ENCODE measurements at regions not wholly inside any gene's neighbourhood (a gene's known extent, or its start where the extent isn't known, plus 50 kb on each side); places are given as distances from the start of the nearest gene placed in this dataset.

- Histone ChIP-seq H3K27ac (ENCODE audit: extremely low read depth, low read depth, low read length) (no peak overlapping the region), H3K9me1 (ENCODE audit: control insufficient read depth, insufficient read depth, low read length) (no peaks in the 10 kb centered on the region), H3K4me1 (replicated peaks in 1 of 2; ENCODE audit: control insufficient read depth in 2 of 2, insufficient read depth in 2 of 2, low read length in 2 of 2) (no peaks in the 10 kb centered on the region), H3K4me3 (no peak overlapping the region), H3K27me3 (ENCODE audit: control insufficient read depth in 2 of 2, insufficient read depth in 2 of 2, low read length in 2 of 2) (no peaks in the 10 kb centered on the region; a peak in 1 of 5 replicates), H3K9me3 (replicated peaks; ENCODE audit: control insufficient read depth, insufficient read depth, low read depth, low read length) (no peaks in the 10 kb centered on the region), H3K79me2 (ENCODE audit: control insufficient read depth, insufficient read depth, low read length) (no peaks in the 10 kb centered on the region), H2AFZ (ENCODE audit: low read depth, low read length) (no peak overlapping the region), H3K4me2 (ENCODE audit: insufficient read depth, low read length) (no peak overlapping the region), H4K20me1 (replicated peaks; ENCODE audit: control insufficient read depth, insufficient read depth, low read length) (no peaks in the 10 kb centered on the region), H3K36me3 (ENCODE audit: control insufficient read depth, insufficient read depth, low read length) (no peaks in the 10 kb centered on the region), H3K9ac (ENCODE audit: insufficient read depth in 1 of 2, low read depth in 2 of 2, low read length in 2 of 2) (no peak overlapping the region)
- ChIA-PET CTCF (ENCODE audit: low intra/inter-chr PET ratio) (no interaction called here), POLR2A (no interaction called here)
- no peak for TF ChIP-seq TAL1 (IDR thresholded peaks at IDR 0.05)
- TF ChIP-seq MXI1 (IDR thresholded peaks at IDR 0.05; ENCODE audit: low read depth, low read length) = no peak
- TF ChIP-seq ZNF512 (tag; IDR thresholded peaks at IDR 0.05) = no peak
- TF ChIP-seq MYC (IDR thresholded peaks at IDR 0.05; ENCODE audit: low read depth, low read length) = no peak
- no peak for TF ChIP-seq MYC (CRISPR knock-in tag; IDR thresholded peaks at IDR 0.05; ENCODE audit: borderline replicate concordance, low read depth)
- no peak for TF ChIP-seq HNRNPLL (IDR thresholded peaks at IDR 0.05; ENCODE audit: low read depth, low read length, poor library complexity, severe bottlenecking)
- no peak for TF ChIP-seq IRF1 (CRISPR knock-in tag; IDR thresholded peaks at IDR 0.05; ENCODE audit: borderline replicate concordance)
- no peak for TF ChIP-seq TCF7L2 (IDR thresholded peaks at IDR 0.05; ENCODE audit: low read depth, low read length)
- TF ChIP-seq ZNF398 (CRISPR knock-in tag; IDR thresholded peaks at IDR 0.05) = no peak
- no peak for TF ChIP-seq SLC30A9 (CRISPR knock-in tag; IDR thresholded peaks at IDR 0.05)
- TF ChIP-seq ELK1 (CRISPR knock-in tag; IDR thresholded peaks at IDR 0.05) = no peak
- TF ChIP-seq MED1 (CRISPR knock-in tag; IDR thresholded peaks at IDR 0.05; ENCODE audit: borderline replicate concordance) = no peak
- no peak for TF ChIP-seq SNIP1 (IDR thresholded peaks at IDR 0.05; ENCODE audit: low read depth)
- no peak for TF ChIP-seq IRF2 (CRISPR knock-in tag; IDR thresholded peaks at IDR 0.05)
- TF ChIP-seq TBP (optimal IDR thresholded peaks at IDR 0.05; ENCODE audit: low read depth, low read length) = no peak
- no peak for TF ChIP-seq ZNF780A (CRISPR knock-in tag; IDR thresholded peaks at IDR 0.05)
- TF ChIP-seq MYNN (IDR thresholded peaks at IDR 0.05) = no peak
- TF ChIP-seq MYNN (CRISPR knock-in tag; IDR thresholded peaks at IDR 0.05) = no peak
- no peak for TF ChIP-seq MECOM (CRISPR knock-in tag; IDR thresholded peaks at IDR 0.05)
- TF ChIP-seq POU5F1 (IDR thresholded peaks at IDR 0.05; ENCODE audit: borderline replicate concordance, low read depth, low read length, partially characterized antibody) = no peak
- no peak for TF ChIP-seq PTTG1 (tag; IDR thresholded peaks at IDR 0.05; ENCODE audit: low read depth)
- TF ChIP-seq KDM1A (IDR thresholded peaks at IDR 0.05) = no peak
- ATAC-seq = no peak
- intact Hi-C loops (cut with micrococcal nuclease) = no loop called here
- WGBS (ENCODE audit: insufficient coverage, low coverage, missing lambda C conversion rate) = 0% methylated on average over 2 of the region's 2 CpGs
- no peak for DNase-seq (ENCODE audit: extremely low read depth in 1 of 4, low spot score in 3 of 4)
- BruUV-seq (replicated peaks) = no TSS peak
- in situ Hi-C loops (cut with MboI) = no loop called here
- FAIRE-seq = no peak
Observed at GRCh38 chr12:64938179-64938578, 113.7 kb downstream of the TBC1D30 start.

Data from K562 (cell line).